GM23338 (cell line): ENCODE measurements at regions not wholly inside any gene's neighbourhood (a gene's known extent, or its start where the extent isn't known, plus 50 kb on each side); places are given as distances from the start of the nearest gene placed in this dataset.

Experiments
- ATAC-seq: fragments of 200-7000 bp; cut with Tn5 transposase; 3 replicates; pipeline ENCODE4 v1.9.1; 2020
- DNase-seq: peaks from one replicate; pipeline ENCODE4 v3.0.0-alpha.2; 2015; ENCODE audit warnings: low spot score
- H2AFZ ChIP-seq: fragments of 200-600 bp; sonication (generic); 2 replicates; pipeline ENCODE4 v1.8.0; 2016; ENCODE audit warnings: antibody characterized with exemption, mild to moderate bottlenecking, moderate library complexity
- H3F3A ChIP-seq: fragments of 200-600 bp; sonication (generic); replicated peaks from 2 replicates; pipeline ENCODE4 v1.8.0; 2017; ENCODE audit warnings: antibody characterized with exemption, mixed run types, low read depth
- H3K27ac ChIP-seq: fragments of 200-600 bp; sonication (generic); 2 replicates; pipeline ENCODE4 v1.6.1; 2016; ENCODE audit warnings: low read depth
- H3K27me3 ChIP-seq: fragments of 200-600 bp; sonication (generic); 2 replicates; pipeline ENCODE4 v1.8.0; 2016; ENCODE audit warnings: mild to moderate bottlenecking, mixed run types, moderate library complexity; ENCODE audit not compliant: insufficient read depth
- H3K36me3 ChIP-seq: fragments of 200-600 bp; sonication (generic); 2 replicates; pipeline ENCODE4 v1.8.0; 2016; ENCODE audit warnings: mild to moderate bottlenecking; ENCODE audit not compliant: insufficient read depth
- H3K4me1 ChIP-seq: fragments of 200-600 bp; sonication (generic); 2 replicates; pipeline ENCODE4 v1.8.0; 2016; ENCODE audit warnings: mild to moderate bottlenecking, moderate library complexity; ENCODE audit not compliant: insufficient read depth
- H3K4me2 ChIP-seq: fragments of 200-600 bp; sonication (generic); 2 replicates; pipeline ENCODE4 v1.7.1; 2017; ENCODE audit warnings: mixed run types
- H3K4me3 ChIP-seq: fragments of 200-600 bp; sonication (generic); 2 replicates; pipeline ENCODE4 v1.6.1; 2016; ENCODE audit warnings: mixed run types
- H3K79me2 ChIP-seq: fragments of 200-600 bp; sonication (generic); replicated peaks from 2 replicates; pipeline ENCODE4 v1.8.0; 2017; ENCODE audit warnings: mild to moderate bottlenecking; ENCODE audit not compliant: insufficient read depth
- H3K9me2 ChIP-seq: fragments of 200-600 bp; sonication (generic); 2 replicates; pipeline ENCODE4 v1.8.0; 2017; ENCODE audit not compliant: insufficient read depth
- H4K20me1 ChIP-seq: fragments of 200-600 bp; sonication (generic); replicated peaks from 2 replicates; pipeline ENCODE4 v1.8.0; 2017; ENCODE audit warnings: mild to moderate bottlenecking; ENCODE audit not compliant: insufficient read depth
- H3K27ac Mint-ChIP-seq: 2 replicates; pipeline ENCODE4 v1.8.0; 2020; ENCODE audit warnings: inconsistent platforms, mild to moderate bottlenecking, moderate library complexity, mixed read lengths
- H3K27me3 Mint-ChIP-seq: 3 replicates; pipeline ENCODE4 v1.8.0; 2022; ENCODE audit warnings: low read depth, mild to moderate bottlenecking, moderate library complexity, mixed read lengths, inconsistent platforms; ENCODE audit not compliant: insufficient read depth, poor library complexity
- H3K36me3 Mint-ChIP-seq: 3 replicates; pipeline ENCODE4 v1.8.0; 2021; ENCODE audit warnings: low read depth, mild to moderate bottlenecking, inconsistent platforms, moderate library complexity, mixed read lengths
- H3K4me1 Mint-ChIP-seq: 3 replicates; pipeline ENCODE4 v1.8.0; 2020; ENCODE audit warnings: mild to moderate bottlenecking, inconsistent platforms, mixed read lengths
- H3K4me3 Mint-ChIP-seq: 3 replicates; pipeline ENCODE4 v1.8.0; 2021; ENCODE audit warnings: moderate library complexity, mild to moderate bottlenecking, inconsistent platforms, mixed read lengths
- H3K9me3 Mint-ChIP-seq: 3 replicates; pipeline ENCODE4 v1.8.0; 2020; ENCODE audit warnings: moderate library complexity, mild to moderate bottlenecking, inconsistent platforms, mixed read lengths
- CREB1 ChIP-seq: fragments of 250-450 bp; sonication (Bioruptor Pico); IDR thresholded peaks from 2 replicates; pipeline ENCODE4 v1.5.0; 2020; ENCODE audit warnings: low read depth, mild to moderate bottlenecking, moderate library complexity
- EZH2 ChIP-seq: fragments of 200-600 bp; sonication (generic); IDR thresholded peaks from one replicate; pipeline ENCODE4 v1.8.0; 2017; ENCODE audit warnings: antibody characterized with exemption, mild to moderate bottlenecking, low read depth; ENCODE audit not compliant: unreplicated experiment
- JUNB ChIP-seq: IDR thresholded peaks from one replicate; pipeline ENCODE4 v1.6.1; 2016; ENCODE audit warnings: antibody characterized with exemption; ENCODE audit not compliant: unreplicated experiment
- NANOG ChIP-seq: IDR thresholded peaks from 2 replicates; pipeline ENCODE4 v1.6.1; 2016; ENCODE audit warnings: antibody characterized with exemption, borderline replicate concordance
- POLR2AphosphoS5 ChIP-seq: IDR thresholded peaks from 2 replicates; pipeline ENCODE4 v1.6.1; 2016; ENCODE audit warnings: antibody characterized with exemption, low read depth
- STAT1 ChIP-seq: IDR thresholded peaks from one replicate; pipeline ENCODE4 v1.6.1; 2016; ENCODE audit warnings: antibody characterized with exemption; ENCODE audit not compliant: unreplicated experiment
- ZNF462 ChIP-seq: fragments of 250-450 bp; sonication (Bioruptor Pico); IDR thresholded peaks from 2 replicates; pipeline ENCODE4 v1.5.0; 2020; ENCODE audit warnings: mild to moderate bottlenecking, moderate library complexity
- TF ChIP-seq, protein P1 (sequence below): IDR thresholded peaks from one replicate; pipeline ENCODE4 v1.6.1; 2018; ENCODE audit warnings: antibody characterized with exemption; ENCODE audit not compliant: unreplicated experiment

GRCh38 chr1:199163267-199163666, 524.4 kb downstream of the PTPRC start (continued):
- TF ChIP-seq ZNF462 = no peak
- TF ChIP-seq STAT1 = no peak
- no peak for TF ChIP-seq EZH2
- no peak for TF ChIP-seq JUNB
- no peak for TF ChIP-seq POLR2AphosphoS5
- no peak for TF ChIP-seq NANOG
- TF ChIP-seq CREB1 (CRISPR knock-in tag) = no peak

GRCh38 chr1:199163670-199164069, 524.8 kb downstream of the PTPRC start:
- H3K27me3 ChIP-seq = no peaks in the 10 kb centered on the region
- Mint-ChIP-seq H3K27me3 (no peaks in the 10 kb centered on the region), H3K4me1 (peaks cover 11% of the 10 kb centered on the region), H3K27ac (no peak overlapping the region), H3K4me3 (no peak overlapping the region), H3K9me3 (no peaks in the 10 kb centered on the region), H3K36me3 (no peaks in the 10 kb centered on the region)
- H2AFZ ChIP-seq = no peak overlapping the region
- H3F3A ChIP-seq = no peaks in the 10 kb centered on the region
- H3K4me2 ChIP-seq = no peak overlapping the region
- H4K20me1 ChIP-seq = no peaks in the 10 kb centered on the region
- DNase-seq (no peak), ATAC-seq (no peak)
- peaks cover 11% of the 10 kb centered on the region for H3K4me1 ChIP-seq
- no peaks in the 10 kb centered on the region for H3K79me2 ChIP-seq
- H3K27ac ChIP-seq = no peak overlapping the region
- no peak overlapping the region for H3K4me3 ChIP-seq
- H3K36me3 ChIP-seq = no peaks in the 10 kb centered on the region
- H3K9me2 ChIP-seq = peaks cover 8% of the 10 kb centered on the region
- TF ChIP-seq, protein P1, sequence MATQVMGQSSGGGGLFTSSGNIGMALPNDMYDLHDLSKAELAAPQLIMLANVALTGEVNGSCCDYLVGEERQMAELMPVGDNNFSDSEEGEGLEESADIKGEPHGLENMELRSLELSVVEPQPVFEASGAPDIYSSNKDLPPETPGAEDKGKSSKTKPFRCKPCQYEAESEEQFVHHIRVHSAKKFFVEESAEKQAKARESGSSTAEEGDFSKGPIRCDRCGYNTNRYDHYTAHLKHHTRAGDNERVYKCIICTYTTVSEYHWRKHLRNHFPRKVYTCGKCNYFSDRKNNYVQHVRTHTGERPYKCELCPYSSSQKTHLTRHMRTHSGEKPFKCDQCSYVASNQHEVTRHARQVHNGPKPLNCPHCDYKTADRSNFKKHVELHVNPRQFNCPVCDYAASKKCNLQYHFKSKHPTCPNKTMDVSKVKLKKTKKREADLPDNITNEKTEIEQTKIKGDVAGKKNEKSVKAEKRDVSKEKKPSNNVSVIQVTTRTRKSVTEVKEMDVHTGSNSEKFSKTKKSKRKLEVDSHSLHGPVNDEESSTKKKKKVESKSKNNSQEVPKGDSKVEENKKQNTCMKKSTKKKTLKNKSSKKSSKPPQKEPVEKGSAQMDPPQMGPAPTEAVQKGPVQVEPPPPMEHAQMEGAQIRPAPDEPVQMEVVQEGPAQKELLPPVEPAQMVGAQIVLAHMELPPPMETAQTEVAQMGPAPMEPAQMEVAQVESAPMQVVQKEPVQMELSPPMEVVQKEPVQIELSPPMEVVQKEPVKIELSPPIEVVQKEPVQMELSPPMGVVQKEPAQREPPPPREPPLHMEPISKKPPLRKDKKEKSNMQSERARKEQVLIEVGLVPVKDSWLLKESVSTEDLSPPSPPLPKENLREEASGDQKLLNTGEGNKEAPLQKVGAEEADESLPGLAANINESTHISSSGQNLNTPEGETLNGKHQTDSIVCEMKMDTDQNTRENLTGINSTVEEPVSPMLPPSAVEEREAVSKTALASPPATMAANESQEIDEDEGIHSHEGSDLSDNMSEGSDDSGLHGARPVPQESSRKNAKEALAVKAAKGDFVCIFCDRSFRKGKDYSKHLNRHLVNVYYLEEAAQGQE = no peak
- no peak for TF ChIP-seq STAT1
